ENCODE measurements at regions not wholly inside any gene's neighbourhood (a gene's known extent, or its start where the extent isn't known, plus 50 kb on each side); places are given as distances from the start of the nearest gene placed in this dataset.

- TF ChIP-seq CTCF (IDR thresholded peaks at IDR 0.05) (no peak), POLR2A (IDR thresholded peaks at IDR 0.05) (no peak)
Observed at GRCh38 chr2:12910431-12910830, 193.7 kb downstream of the TRIB2 start.

All from testis (tissue), 2 donors.